Left ventricle myocardium inferior (tissue), 1 donor: ENCODE measurements at regions not wholly inside any gene's neighbourhood (a gene's known extent, or its start where the extent isn't known, plus 50 kb on each side); places are given as distances from the start of the nearest gene placed in this dataset.
A peak's percentile ranks its signal among the peaks of the same experiment; 100 is the strongest.

Source experiments
- DNase-seq: peaks from one replicate; pipeline ENCODE4 v3.0.0-alpha.2; 2020
- H3K27ac ChIP-seq: fragments of 200-600 bp; replicated peaks from 2 replicates; pipeline ENCODE4 v1.8.0; 2021
- H3K27me3 ChIP-seq: fragments of 200-600 bp; 2 replicates; pipeline ENCODE4 v1.8.0; 2021; ENCODE audit warnings: low read depth
- H3K36me3 ChIP-seq: fragments of 200-600 bp; 2 replicates; pipeline ENCODE4 v1.8.0; 2021
- H3K4me1 ChIP-seq: fragments of 200-600 bp; 2 replicates; pipeline ENCODE4 v1.8.0; 2021
- H3K4me3 ChIP-seq: fragments of 200-600 bp; 2 replicates; pipeline ENCODE4 v1.8.0; 2021; ENCODE audit warnings: mild to moderate bottlenecking, moderate library complexity
- H3K9me3 ChIP-seq: fragments of 200-600 bp; replicated peaks from 2 replicates; pipeline ENCODE4 v1.8.0; 2021
- intact Hi-C: fragments of 100-400 bp; cut with micrococcal nuclease; formaldehyde crosslinking; loops from one replicate; pipeline ENCODE4 v1.11.0; 2022
- TF ChIP-seq, protein P1 (sequence below): fragments of 200-600 bp; IDR thresholded peaks from 2 replicates; pipeline ENCODE4 v1.8.0; 2021; ENCODE audit warnings: antibody characterized with exemption, mild to moderate bottlenecking, borderline replicate concordance
- donor health status: DM: no; HTN: yes; CAD: no; lungs with severe emphysema.

DNA sequence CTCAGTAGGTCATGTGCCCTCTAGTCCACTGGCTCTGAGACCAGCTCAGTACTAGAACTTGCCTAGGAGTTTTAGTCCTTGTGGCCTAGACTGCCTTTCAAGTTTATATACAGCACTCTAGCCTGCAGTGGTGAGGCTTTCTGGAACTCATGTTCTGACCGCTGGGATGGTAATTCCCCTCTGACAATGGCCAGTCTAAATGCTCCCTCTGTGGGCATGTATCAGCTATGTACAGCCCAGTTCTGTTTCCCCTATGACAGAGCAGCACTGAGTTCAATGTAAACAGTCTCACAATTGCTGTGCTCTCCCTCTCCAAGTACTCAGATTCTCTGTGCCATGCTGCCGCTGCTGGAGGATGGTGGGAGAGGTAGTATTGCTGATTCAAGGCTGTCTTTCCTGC is 68.6 kb upstream of the SLC27A6 start:
- no peaks in the 10 kb centered on the region for H3K36me3 ChIP-seq
- H3K27ac ChIP-seq: no peak overlapping the region
- no peaks in the 10 kb centered on the region for H3K27me3 ChIP-seq
- peaks cover 4% of the 10 kb centered on the region for H3K9me3 ChIP-seq
- TF ChIP-seq, protein P1, sequence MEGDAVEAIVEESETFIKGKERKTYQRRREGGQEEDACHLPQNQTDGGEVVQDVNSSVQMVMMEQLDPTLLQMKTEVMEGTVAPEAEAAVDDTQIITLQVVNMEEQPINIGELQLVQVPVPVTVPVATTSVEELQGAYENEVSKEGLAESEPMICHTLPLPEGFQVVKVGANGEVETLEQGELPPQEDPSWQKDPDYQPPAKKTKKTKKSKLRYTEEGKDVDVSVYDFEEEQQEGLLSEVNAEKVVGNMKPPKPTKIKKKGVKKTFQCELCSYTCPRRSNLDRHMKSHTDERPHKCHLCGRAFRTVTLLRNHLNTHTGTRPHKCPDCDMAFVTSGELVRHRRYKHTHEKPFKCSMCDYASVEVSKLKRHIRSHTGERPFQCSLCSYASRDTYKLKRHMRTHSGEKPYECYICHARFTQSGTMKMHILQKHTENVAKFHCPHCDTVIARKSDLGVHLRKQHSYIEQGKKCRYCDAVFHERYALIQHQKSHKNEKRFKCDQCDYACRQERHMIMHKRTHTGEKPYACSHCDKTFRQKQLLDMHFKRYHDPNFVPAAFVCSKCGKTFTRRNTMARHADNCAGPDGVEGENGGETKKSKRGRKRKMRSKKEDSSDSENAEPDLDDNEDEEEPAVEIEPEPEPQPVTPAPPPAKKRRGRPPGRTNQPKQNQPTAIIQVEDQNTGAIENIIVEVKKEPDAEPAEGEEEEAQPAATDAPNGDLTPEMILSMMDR: no peak
- no peaks in the 10 kb centered on the region for H3K4me1 ChIP-seq
- no peak for DNase-seq
- intact Hi-C loops: no loop called here
- no peak overlapping the region for H3K4me3 ChIP-seq

DNA sequence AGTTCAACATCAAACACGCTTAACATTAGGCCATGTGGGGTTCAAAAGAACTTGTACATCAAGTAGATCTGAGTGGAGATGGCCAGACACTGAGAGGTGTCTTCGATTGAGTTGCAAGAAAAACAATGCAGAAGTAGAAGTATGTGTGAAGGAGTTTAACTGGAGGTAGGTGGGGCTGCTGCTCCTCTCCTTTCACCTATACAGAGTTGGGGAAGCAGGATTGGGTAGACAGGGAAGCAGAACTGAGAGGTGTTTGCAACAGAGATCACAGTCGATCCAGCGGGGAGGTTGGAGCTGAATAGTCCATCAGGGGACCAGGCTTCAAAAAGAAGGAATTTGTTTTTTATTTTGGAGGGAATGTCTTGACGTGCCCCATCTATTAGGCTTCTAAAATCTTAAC is 61.7 kb upstream of the SLC27A6 start:
- Histone ChIP-seq H3K27me3 (no peaks in the 10 kb centered on the region), H3K27ac (no peak overlapping the region), H3K4me3 (no peak overlapping the region), H3K9me3 (no peaks in the 10 kb centered on the region), H3K4me1 (no peaks in the 10 kb centered on the region), H3K36me3 (no peaks in the 10 kb centered on the region)
- DNase-seq: no peak
- intact Hi-C loops: loop anchor here (10.0 kb wide), 2 partner anchors 231 to 861 kb away; no protein-coding TSS in a partner anchor
- TF ChIP-seq, protein P1: no peak

DNA sequence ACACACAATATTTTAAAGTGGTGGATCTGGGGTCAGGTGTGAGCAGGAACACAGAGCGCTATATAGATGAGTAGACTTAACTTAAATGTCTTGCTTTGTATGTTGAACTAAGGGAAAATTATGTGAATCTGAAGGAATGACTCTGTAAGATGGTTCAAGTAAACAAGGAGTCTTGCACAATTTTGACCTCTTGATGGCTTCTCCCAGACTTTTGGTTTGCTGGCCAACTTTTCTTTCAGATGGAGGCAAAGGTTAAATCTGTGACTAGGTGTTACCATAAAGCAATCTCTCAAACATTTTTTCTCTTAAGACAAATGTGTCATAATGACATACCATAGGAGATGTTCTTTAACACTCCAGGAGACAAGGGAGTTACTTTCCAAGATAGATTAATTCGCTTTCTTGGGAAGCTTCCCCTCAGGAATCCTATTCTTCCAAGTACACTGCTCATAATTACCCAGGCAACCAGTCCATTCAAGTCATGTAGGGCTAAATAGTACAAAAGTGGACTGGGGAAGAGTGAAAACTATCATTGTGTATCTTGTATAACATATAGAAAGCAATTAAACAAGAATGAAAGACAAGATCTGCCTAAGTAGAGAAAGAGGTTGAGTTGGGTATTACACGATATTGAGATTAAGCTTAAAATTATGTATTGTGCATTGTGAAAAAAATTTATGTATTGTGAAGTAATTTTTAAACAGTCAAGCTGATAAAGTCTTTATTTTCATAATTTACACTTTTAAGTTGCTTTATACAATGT is 60.3 kb upstream of the SLC27A6 start:
- intact Hi-C loops: loop anchor here (10.0 kb wide), 2 partner anchors 230 to 860 kb away; no protein-coding TSS in a partner anchor
- H3K27me3 ChIP-seq: no peaks in the 10 kb centered on the region
- H3K4me1 ChIP-seq: no peaks in the 10 kb centered on the region
- no peaks in the 10 kb centered on the region for H3K9me3 ChIP-seq
- no peak overlapping the region for H3K4me3 ChIP-seq
- no peaks in the 10 kb centered on the region for H3K36me3 ChIP-seq
- TF ChIP-seq, protein P1: no peak
- no peak for DNase-seq
- H3K27ac ChIP-seq: no peak overlapping the region

DNA sequence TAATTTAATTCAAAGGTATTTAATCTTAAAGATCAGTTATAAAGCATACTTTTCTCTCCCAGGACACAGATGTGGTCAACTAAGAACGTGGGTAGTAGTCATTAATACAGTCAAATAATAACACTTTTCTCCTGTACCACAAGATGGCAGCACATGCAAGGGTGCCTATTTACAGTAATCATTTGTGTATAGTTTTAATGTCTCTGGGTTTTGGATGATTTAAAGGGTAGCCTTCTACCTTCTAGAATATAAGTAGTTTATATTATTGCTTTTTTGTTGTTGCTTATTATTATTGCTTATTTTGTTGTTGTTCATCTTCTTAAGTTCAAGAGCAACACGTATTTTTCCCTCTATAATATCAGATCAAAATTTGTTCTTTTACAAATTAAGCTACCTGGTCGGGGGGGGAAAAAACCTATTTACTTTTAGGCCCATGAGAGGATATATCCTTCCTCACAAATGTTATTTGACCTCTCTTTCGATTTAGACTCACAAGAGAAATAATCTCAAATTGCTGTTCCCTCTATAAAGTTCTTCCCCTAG is 59.6 kb upstream of the SLC27A6 start:
- intact Hi-C loops: loop anchor here (10.0 kb wide), 2 partner anchors 229 to 859 kb away; no protein-coding TSS in a partner anchor
- TF ChIP-seq, protein P1: peak; percentile 89
- no peak for DNase-seq
- H3K4me3 ChIP-seq: no peak overlapping the region
- H3K36me3 ChIP-seq: no peaks in the 10 kb centered on the region
- H3K27me3 ChIP-seq: no peaks in the 10 kb centered on the region
- no peak overlapping the region for H3K27ac ChIP-seq
- H3K9me3 ChIP-seq: no peaks in the 10 kb centered on the region
- no peaks in the 10 kb centered on the region for H3K4me1 ChIP-seq

DNA sequence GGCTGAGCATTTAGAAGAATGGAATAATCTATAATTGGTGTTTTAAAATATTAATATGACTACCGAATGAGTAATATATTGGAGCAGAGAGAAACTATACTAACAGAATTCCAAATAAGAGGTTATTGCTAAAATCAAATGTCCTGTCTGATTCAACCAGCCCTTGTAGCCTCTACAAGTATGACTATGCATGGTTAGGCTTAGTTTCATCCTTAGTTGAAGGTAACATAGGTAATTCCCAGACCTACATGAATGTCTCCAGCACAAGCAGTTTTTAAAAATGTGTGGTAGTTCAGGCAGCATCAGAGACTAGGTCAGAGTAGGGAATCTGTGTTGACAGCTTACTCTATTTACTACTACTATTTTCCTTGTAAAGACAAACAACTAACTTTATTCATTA is 51.7 kb upstream of the SLC27A6 start:
- H3K4me3 ChIP-seq: no peak overlapping the region
- H3K27me3 ChIP-seq: no peaks in the 10 kb centered on the region
- no peaks in the 10 kb centered on the region for H3K36me3 ChIP-seq
- H3K27ac ChIP-seq: no peak overlapping the region
- intact Hi-C loops: no loop called here
- DNase-seq: no peak
- TF ChIP-seq, protein P1: no peak
- no peaks in the 10 kb centered on the region for H3K9me3 ChIP-seq
- peaks cover 6% of the 10 kb centered on the region for H3K4me1 ChIP-seq
